Stimulated activated CD8-positive, alpha-beta memory T cell treated with anti-CD3 and anti-CD28 coated beads, Interleukin-7, amount 100 ng/mL, for 48 hours (primary cell): ENCODE measurements at regions not wholly inside any gene's neighbourhood (a gene's known extent, or its start where the extent isn't known, plus 50 kb on each side); places are given as distances from the start of the nearest gene placed in this dataset.

Experiments
- DNase-seq, 2 donors: peaks; one replicate each; pipeline ENCODE4 v3.0.0-alpha.2; 2020; ENCODE audit warnings: low read depth in 1 of 2; ENCODE audit errors: extremely low read depth in 1 of 2

DNA sequence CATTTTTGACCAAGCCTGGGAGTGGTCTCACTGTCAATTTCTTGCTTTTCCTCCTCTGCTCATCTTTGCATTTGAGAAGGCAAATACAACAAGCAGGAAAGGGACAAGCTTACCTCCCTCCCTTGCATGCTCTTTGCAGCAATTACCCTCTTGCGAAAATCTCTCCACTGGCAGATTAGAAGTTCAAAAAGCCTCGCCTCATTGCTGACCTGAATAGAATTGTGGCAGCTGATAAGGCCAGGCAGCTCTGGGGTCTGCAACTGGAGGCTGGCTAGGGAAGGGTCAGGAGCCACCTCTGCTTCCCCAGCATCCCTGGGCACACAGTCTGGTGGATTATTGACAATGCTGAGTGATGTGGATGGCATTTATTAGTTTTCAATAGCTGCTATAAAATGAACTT, 362.3 kb upstream of the KIF2A start:
- no peak for DNase-seq

DNA sequence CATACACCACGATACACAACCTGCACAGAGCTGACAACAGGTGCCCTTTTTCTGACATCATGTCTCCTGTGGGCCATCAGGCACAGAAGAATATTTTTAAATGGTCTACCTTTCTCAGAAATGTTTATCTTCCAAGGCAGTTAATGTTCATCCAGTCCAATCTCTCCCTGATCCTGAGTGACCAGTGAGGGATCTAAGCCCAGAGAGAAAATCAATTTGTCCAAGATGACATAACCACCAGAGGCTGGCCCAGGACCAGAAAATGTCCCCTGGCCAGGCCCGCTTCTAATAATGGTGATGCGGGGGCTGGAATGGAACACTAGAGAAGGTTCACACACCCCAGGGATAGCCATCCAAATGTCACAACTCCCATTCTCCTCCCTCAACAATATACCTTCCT, 357.9 kb upstream of the KIF2A start:
- no peak for DNase-seq

GRCh38 chr5:61949054-61949678, 356.8 kb upstream of the KIF2A start:
- DNase-seq: no peak

DNA sequence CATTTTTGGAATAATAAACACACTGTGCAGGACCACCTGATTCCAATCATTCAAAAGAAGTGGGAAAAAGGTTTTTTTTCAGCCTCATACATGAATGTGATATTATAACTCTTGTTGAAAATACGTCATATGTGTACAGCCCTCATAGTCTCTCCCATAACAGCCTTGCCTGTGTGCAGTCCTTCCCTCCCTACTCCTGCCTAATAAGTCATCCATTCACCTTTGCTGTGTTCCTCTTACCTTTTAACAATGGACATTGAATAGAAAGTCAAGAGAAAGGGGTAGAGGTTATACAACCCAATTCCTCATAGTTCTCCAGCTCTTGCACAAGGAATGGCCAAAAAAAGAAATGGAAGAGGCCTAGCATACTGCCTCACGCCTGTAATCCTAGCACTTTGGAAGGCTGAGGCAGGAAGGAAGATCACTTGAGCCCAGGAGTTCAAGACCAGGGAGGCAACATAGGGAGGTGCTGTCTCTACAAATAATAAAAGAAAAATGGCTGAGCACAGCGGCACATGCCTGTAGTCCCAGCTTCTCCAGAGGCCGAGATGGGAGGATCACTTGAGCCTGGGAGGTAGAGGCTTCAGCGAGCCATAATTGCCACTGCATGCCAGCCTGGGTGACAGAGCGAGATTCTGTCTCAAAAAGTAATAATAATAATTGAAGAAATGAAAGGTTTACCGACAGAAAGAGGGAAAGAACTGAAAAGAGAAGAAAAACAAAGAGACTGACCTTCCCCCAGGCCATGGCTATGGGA, 356.1 kb upstream of the KIF2A start:
- DNase-seq: no peak

GRCh38 chr5:61951295-61951694, 354.7 kb upstream of the KIF2A start:
- no peak for DNase-seq

- no peak for DNase-seq
Observed at GRCh38 chr5:61953913-61954312, 352.1 kb upstream of the KIF2A start.

GRCh38 chr5:61964201-61964600, 341.8 kb upstream of the KIF2A start:
- no peak for DNase-seq

DNA sequence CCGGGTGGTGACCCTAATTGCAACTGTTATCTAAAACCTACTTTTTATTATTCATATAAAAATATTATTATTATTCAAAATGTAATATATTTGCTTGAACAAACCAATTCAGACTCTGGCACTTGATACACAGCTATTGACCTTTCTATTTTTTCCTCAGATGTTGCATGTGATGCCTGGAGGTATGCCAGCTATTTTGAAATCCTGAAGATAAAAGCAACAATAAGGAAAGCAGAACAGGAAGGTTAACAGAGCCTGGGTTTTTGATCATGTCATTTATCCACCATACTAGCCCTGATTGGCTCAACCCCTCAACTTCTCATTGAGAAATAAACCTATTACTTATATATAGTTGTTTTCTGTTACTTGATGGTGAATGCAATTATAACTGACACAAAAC, 340.9 kb upstream of the KIF2A start:
- no peak for DNase-seq

- DNase-seq: no peak
Observed at GRCh38 chr5:61965490-61965889, 340.5 kb upstream of the KIF2A start.

GRCh38 chr5:61966296-61966955, 339.6 kb upstream of the KIF2A start:
- DNase-seq: no peak

- no peak for DNase-seq
Observed at GRCh38 chr5:61966997-61967396, 339.0 kb upstream of the KIF2A start.

- DNase-seq: no peak
Observed at GRCh38 chr5:61967681-61968080, 338.3 kb upstream of the KIF2A start.

- DNase-seq: no peak
Observed at GRCh38 chr5:61969347-61969746, 336.7 kb upstream of the KIF2A start.

GRCh38 chr5:61969755-61970154, 336.3 kb upstream of the KIF2A start:
- DNase-seq: no peak

GRCh38 chr5:61970218-61970617, 335.8 kb upstream of the KIF2A start:
- no peak for DNase-seq

DNA sequence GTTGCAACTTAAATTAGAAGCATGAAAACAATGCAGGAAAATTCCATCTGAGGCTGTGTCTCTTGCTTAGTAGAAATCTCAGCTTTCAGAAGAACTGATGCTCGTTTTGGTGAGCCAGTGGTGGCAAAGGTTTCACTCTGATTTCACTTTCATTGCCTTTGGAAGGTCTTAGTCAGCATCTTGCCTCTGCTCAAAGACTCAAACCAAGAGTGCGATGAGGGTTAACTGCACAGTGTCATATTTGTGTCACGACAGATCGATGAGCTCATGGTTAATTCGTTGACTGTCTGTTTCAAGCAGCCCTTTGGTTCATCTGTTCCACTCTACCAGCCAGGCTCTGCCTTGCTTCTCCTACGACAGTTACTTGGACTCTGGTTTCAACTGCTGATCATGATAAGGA, 331.3 kb upstream of the KIF2A start:
- DNase-seq: peak in 1 of 2 donors; percentile 4

GRCh38 chr5:61981886-61982285, 324.1 kb upstream of the KIF2A start:
- no peak for DNase-seq

GRCh38 chr5:61991430-61991829, 314.6 kb upstream of the KIF2A start:
- DNase-seq: no peak

- DNase-seq: no peak
Observed at GRCh38 chr5:61991866-61992265, 314.1 kb upstream of the KIF2A start.

DNA sequence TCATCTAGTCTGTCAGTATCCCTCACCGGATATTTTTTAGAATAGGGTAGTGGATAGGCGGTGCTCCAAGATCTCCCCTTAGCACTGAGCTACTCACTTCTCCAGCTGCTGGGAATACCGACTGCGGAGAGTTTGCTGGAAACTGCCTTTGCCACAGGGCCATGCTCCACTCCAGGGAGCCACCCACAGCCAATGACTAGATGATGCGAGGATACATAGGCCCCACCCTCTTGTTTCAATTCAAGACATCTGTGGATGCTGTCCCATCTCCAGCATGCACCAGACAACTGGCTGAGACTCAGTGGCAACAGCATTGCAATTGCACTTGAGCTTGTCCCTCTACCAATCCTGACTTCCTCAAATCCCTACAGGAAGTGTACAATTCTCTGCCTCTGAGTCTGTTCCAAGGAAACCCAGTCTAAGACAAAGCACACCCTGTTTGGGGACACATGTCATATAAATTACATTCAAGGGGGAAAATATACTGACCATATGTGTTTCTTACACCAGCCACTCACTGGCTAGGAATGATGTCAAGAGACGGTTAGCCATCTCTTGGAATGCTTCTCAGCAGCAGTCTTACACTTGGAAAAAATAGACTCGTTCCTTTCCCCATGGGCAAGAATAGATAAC, 312.6 kb upstream of the KIF2A start:
- no peak for DNase-seq

- DNase-seq: no peak
Observed at GRCh38 chr5:61994171-61994570, 311.8 kb upstream of the KIF2A start.

DNA sequence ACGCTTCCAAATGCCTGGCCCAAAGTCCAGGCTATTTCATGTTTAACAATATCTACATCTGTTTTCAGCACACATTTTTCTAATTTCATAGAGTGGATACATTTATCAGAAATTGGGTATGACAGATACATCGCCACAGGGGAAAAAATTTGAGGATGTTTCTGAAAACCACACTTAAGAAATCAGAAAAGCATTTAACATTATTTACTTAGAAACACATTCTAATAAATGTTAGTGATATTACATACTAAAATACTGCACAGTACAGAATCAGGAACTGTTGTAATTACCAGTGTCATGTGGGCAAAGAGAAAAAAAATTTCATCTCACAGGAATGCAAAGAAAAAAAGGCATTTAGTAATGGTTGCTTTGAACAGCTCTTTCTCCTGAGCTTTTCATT, 310.5 kb upstream of the KIF2A start:
- DNase-seq: no peak
